PC-3 (cell line): ENCODE measurements at regions not wholly inside any gene's neighbourhood (a gene's known extent, or its start where the extent isn't known, plus 50 kb on each side); places are given as distances from the start of the nearest gene placed in this dataset.

ENCODE experiments used
- EZH2 ChIP-seq: fragments of 300-600 bp; sonication (generic); IDR thresholded peaks from one replicate; pipeline ENCODE4 v1.6.1; 2017; ENCODE audit warnings: antibody characterized with exemption, mild to moderate bottlenecking, low read length; ENCODE audit not compliant: unreplicated experiment
- TF ChIP-seq, protein P1 (sequence below): fragments of 300-600 bp; sonication (generic); conservative IDR thresholded peaks from 2 replicates; pipeline ENCODE4 v1.5.1; 2017; ENCODE audit warnings: antibody characterized with exemption, low read depth, mild to moderate bottlenecking, low read length

DNA sequence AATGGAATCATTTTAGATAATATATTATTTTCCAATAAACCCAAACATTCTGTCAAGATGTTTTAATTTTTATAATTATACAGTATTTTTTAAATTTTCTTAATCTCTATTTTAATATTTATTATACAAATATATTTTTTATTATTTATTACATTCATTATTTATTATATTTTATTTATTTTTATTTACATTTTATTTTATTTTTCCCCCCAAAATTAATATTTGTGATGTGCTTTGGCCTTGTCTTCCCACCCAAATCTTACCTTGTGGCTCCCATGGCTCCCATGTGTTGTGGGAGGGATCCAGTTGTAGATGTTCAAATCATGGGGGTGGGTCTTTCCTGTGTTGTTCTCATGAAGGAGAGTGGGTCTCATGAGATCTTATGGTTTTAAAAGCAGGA lies 382.1 kb downstream of the TLE4 start:
- TF ChIP-seq, protein P1, sequence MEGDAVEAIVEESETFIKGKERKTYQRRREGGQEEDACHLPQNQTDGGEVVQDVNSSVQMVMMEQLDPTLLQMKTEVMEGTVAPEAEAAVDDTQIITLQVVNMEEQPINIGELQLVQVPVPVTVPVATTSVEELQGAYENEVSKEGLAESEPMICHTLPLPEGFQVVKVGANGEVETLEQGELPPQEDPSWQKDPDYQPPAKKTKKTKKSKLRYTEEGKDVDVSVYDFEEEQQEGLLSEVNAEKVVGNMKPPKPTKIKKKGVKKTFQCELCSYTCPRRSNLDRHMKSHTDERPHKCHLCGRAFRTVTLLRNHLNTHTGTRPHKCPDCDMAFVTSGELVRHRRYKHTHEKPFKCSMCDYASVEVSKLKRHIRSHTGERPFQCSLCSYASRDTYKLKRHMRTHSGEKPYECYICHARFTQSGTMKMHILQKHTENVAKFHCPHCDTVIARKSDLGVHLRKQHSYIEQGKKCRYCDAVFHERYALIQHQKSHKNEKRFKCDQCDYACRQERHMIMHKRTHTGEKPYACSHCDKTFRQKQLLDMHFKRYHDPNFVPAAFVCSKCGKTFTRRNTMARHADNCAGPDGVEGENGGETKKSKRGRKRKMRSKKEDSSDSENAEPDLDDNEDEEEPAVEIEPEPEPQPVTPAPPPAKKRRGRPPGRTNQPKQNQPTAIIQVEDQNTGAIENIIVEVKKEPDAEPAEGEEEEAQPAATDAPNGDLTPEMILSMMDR = no peak
- no peak for TF ChIP-seq EZH2
